PFSK-1 (cell line): ENCODE measurements at regions not wholly inside any gene's neighbourhood (a gene's known extent, or its start where the extent isn't known, plus 50 kb on each side); places are given as distances from the start of the nearest gene placed in this dataset.

Experiments used
- POLR2AphosphoS5 ChIP-seq: IDR thresholded peaks from 2 replicates; pipeline ENCODE4 v1.6.1; 2012; ENCODE audit warnings: low read depth, mild to moderate bottlenecking, control low read depth, low read length, moderate library complexity
- TAF1 ChIP-seq: IDR thresholded peaks from 2 replicates; pipeline ENCODE4 v1.6.1; 2012; ENCODE audit warnings: low read length, control low read depth, borderline replicate concordance; ENCODE audit not compliant: insufficient read depth

DNA sequence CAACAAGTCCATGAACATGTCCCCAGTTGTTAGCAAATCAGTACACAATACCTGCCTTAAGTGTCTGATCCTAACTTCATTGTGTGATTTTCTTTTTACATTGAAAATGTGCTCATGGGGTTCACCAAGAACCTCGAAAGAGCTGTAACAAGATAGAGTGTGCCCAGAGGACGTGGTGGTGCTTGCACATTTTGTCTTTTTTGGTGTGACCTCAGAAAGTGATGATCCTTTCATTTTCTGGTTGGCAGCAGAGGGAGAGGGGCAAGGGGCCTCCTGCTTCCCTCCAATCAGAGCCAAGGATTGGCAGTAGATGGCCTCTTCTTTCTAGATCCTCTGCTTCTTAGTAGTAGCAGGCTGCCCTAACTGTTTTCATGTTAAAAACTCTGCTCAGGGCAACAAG, 176.4 kb downstream of the OPA1 start:
- TF ChIP-seq TAF1 (no peak), POLR2AphosphoS5 (no peak)
